Motor neuron (in vitro differentiated cells): ENCODE measurements at regions not wholly inside any gene's neighbourhood (a gene's known extent, or its start where the extent isn't known, plus 50 kb on each side); places are given as distances from the start of the nearest gene placed in this dataset.
"Not testable (repeated sequence)": the region's sequence is repeated elsewhere in the genome, so short reads cannot be mapped to it uniquely, and the experiment has no call there.

Experiments
- ATAC-seq, 8 experiments: fragments of 200-7000 bp; cut with Tn5 transposase; replicated peaks in 6 of 8; 2 replicates each; pipeline ENCODE4 v1.8.0; 2021; ENCODE audit warnings: mild to moderate bottlenecking in 8 of 8, moderate library complexity in 8 of 8
- H3K27ac ChIP-seq, 2 donors: fragments of 250-450 bp; sonication (Bioruptor Pico); 2 replicates each; pipeline ENCODE4 v1.9.0; 2021; ENCODE audit warnings: antibody characterized with exemption in 2 of 2, mild to moderate bottlenecking in 2 of 2, moderate library complexity in 1 of 2
- H3K4me1 ChIP-seq, 2 donors: fragments of 250-450 bp; sonication (Bioruptor Pico); replicated peaks in 1 of 2; 2 replicates each; pipeline ENCODE4 v1.6.1; 2021; ENCODE audit warnings: antibody characterized with exemption in 2 of 2, mild to moderate bottlenecking in 2 of 2, moderate library complexity in 1 of 2
- H3K4me3 ChIP-seq, 5 donors: fragments of 250-450 bp; sonication (Bioruptor Pico); 2 replicates each; pipeline ENCODE4 v1.9.0; 2021; ENCODE audit warnings: antibody characterized with exemption in 5 of 5, mild to moderate bottlenecking in 5 of 5, moderate library complexity in 4 of 5
- WGBS, 10 experiments: fragments of 450-650 bp; shearing (Covaris generic); methylation state at CpG; one replicate each; pipeline ENCODE4 v1.0.0; 2022; 5-methylcytosine and 5-hydroxymethylcytosine counted together
- in situ Hi-C, 9 experiments: fragments of 400-800 bp; cut with MboI; loops; one replicate each; pipeline ENCODE4 v1.15.0; 2021; ENCODE audit warnings: low sequenced_read_pairs in 9 of 9, low pct_unique_long_range_greater_than_20kb in 2 of 9; ENCODE audit not compliant: unreplicated experiment in 9 of 9

DNA sequence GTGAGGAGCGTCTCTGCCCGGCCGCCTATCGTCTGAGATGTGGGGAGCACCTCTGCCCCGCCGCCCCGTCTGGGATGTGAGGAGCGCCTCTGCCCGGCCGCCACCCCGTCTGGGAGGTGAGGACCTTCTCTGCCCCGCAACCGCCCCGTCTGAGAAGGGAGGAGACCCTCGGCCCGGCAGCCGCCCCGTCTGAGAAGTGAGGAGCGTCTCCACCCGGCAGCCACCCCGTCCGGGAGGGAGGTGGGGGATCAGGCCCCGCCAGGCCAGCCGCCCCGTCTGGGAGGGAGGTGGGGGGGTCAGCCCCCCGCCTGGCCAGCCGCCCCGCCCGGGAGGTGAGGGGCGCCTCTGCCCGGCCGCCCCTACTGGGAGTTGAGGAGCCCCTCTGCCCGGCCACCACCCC, 507.8 kb downstream of the TUBA3C start:
- H3K4me3 ChIP-seq, in situ Hi-C loops, H3K27ac ChIP-seq, ATAC-seq, H3K4me1 ChIP-seq: not testable (repeated sequence)
- no CpG with 5 or more reads among the region's 33 CpGs for WGBS, 10 experiments

DNA sequence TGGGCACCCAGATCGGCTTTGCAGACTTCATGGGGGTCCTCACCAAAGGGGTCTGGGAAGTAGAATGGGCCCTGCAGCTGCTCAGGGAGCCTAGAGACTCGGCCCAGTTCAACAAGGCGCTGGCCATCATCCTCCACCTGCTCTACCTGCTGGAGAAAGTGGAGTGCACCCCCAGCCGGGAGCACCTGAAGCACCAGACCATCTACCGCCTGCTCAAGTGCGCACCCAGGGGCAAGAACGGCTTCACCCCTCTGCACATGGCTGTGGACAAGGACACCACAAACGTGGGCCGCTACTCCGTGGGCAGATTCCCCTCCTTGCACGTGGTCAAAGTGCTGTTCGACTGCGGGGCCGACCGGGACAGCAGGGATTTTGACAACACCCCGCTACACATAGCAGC, 515.0 kb downstream of the TUBA3C start:
- H3K4me1 ChIP-seq, in situ Hi-C loops, H3K4me3 ChIP-seq, ATAC-seq, H3K27ac ChIP-seq: not testable (repeated sequence)
- no CpG with 5 or more reads among the region's 16 CpGs for WGBS, 10 experiments

DNA sequence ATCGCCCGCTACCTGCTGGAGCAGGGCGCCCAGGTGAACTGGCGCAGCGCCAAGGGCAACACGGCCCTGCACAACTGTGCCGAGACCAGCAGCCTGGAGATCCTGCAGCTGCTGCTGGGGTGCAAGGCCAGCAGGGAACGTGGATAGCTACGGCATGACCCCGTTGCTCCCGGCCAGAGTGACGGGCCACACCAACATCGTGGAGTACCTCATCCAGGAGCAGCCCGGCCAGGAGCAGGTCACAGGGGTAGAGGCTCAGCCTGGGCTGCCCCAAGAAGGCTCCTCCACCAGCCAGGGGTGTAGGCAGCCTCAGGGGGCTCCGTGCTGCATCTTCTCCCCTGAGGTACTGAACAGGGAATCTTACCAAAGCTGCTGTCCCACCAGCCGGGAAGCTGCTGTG, 515.9 kb downstream of the TUBA3C start:
- in situ Hi-C loops, H3K27ac ChIP-seq, H3K4me1 ChIP-seq, ATAC-seq, H3K4me3 ChIP-seq: not testable (repeated sequence)
- WGBS, 10 experiments, result 80% methylated on average over 1 of the region's 16 CpGs; no CpG with 5 or more reads in 9 of the 10 experiments

DNA sequence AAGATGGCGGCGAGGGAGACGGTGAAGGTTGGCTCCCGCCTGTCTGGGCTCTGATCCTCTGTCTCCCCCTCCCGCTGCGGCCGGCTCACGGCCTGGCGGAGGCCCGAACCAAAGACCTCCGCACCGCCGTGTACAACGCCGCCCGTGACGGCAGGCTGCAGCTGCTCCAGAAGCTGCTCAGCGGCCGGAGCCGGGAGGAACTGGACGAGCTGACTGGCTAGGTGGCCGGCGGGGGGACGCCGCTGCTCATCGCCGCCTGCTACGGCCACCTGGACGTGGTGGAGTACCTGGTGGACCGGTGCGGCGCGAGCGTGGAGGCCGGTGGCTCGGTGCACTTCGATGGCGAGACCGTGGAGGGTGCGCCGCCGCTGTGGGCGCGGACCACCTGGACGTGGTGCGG, 516.5 kb downstream of the TUBA3C start:
- H3K4me1 ChIP-seq, in situ Hi-C loops, H3K4me3 ChIP-seq, H3K27ac ChIP-seq, ATAC-seq: not testable (repeated sequence)
- WGBS, 10 experiments, result no CpG with 5 or more reads among the region's 46 CpGs

DNA sequence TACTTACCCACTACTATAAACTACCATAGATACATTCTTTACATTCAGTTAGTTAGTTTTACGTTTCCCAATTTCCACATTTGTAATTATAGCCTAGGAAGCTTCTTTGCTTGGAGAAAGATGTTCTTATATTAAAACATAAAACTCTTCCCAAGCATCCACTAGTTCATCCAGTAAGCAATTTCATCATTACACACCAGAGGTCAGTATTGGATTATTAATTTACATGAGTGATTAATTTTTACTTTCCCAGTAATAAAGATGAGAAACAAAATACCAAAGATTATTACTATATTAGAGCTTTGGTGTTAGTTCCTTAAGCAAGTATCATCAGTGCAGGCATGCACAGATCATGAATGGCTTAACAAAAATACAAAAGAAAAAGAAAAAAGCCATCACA, 518.4 kb downstream of the TUBA3C start:
- no CpG with 5 or more reads among the region's 1 CpG for WGBS, 10 experiments
- H3K4me3 ChIP-seq, H3K4me1 ChIP-seq, ATAC-seq, H3K27ac ChIP-seq, in situ Hi-C loops: not testable (repeated sequence)

DNA sequence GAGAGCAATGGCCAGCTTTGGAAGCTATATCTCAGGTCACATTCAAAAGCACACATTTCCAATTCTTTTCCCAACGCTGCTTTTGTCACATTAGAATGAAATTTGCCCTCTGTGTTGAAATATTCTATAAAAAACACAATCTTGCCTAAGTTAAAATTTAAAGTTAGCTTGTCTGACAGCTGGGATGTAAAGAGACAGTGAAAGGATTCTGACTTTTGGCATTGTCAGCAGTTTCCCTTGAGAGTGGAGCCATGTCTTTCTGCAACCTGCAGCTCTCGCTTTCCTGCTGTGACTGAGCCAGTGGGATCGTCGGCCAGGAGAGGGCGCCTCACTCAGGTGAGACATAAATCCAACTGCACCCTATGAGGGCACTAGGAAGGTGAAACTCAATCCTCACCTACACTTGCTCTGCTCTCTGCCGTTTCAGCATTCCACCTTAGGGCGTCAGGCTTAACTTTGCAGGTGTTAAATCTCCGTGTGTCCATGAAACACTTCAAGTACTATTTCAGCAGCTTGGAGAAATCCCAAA, 537.9 kb downstream of the TUBA3C start:
- H3K4me1 ChIP-seq, in situ Hi-C loops, H3K4me3 ChIP-seq, ATAC-seq, H3K27ac ChIP-seq: not testable (repeated sequence)
- WGBS, 10 experiments, result no CpG with 5 or more reads among the region's 8 CpGs

DNA sequence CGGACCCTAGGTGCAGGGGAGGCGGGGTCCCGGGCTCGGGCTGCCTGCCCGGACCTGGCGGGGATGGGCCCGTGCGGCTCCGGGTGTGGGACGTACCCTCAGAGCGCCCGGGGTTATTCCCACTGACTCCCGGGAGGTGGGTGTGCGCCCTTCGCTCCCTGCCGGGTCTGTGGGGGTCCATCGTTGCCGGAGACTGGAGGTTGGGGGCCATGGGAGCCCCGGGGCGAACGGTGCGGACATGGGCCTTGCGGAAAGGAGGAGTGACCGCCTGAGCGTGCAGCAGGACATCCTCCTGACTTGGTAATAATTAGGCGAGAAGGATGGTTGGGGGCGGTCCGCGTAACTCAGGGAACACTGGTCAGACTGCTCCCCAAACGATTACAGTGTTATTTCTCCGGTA, 552.7 kb downstream of the TUBA3C start:
- H3K4me3 ChIP-seq, H3K4me1 ChIP-seq, H3K27ac ChIP-seq, in situ Hi-C loops, ATAC-seq: not testable (repeated sequence)
- WGBS, 10 experiments, result no CpG with 5 or more reads among the region's 31 CpGs

DNA sequence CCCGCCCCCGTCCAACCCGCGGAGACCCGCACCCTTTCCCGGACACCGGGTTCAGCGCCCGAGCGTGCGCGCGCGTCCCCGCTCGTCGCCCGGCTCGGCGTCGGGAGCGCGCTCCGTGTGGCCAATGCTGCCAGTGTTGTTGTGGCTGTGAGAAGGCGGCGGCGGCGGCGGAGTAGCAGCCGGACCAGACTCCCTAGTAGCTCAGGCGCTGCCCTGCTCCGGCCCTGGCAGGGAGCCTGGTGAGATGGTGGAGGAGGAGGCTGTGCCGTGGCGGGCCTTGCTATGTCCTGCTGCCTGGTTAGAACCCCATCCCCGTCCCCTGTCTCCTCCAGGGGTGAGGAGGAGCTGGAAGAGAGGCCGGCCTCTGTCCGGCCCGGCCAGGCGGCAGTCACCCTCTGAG, 553.2 kb downstream of the TUBA3C start:
- H3K27ac ChIP-seq, result no peak overlapping the region
- in situ Hi-C loops, result no loop called here
- no peak overlapping the region for H3K4me3 ChIP-seq
- H3K4me1 ChIP-seq, result no peaks in the 10 kb centered on the region
- WGBS, 10 experiments, result 0% methylated on average over 1 of the region's 39 CpGs; no CpG with 5 or more reads in 9 of the 10 experiments
- ATAC-seq, result no peak

DNA sequence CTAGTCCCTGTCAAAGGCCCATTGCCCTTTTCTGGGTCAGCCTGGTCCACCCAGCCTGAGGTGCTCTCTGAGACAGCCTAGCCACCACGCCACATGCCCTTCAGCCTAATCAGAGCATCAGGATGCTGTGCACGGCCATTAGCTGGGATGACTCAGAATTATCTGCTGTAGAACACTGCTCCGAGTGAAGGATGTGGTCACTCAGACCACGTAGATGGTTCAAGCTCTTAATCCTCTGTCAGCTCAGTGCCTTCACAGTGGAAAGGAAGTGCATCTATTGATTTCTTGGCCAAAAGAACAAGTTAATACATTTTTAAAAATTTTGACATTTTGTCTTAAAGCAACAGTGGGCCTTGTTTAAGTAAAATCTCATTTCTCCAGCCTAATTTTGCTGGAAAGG, 557.6 kb downstream of the TUBA3C start:
- H3K4me1 ChIP-seq, H3K4me3 ChIP-seq, in situ Hi-C loops, H3K27ac ChIP-seq, ATAC-seq: not testable (repeated sequence)
- no CpG with 5 or more reads among the region's 4 CpGs for WGBS, 10 experiments

DNA sequence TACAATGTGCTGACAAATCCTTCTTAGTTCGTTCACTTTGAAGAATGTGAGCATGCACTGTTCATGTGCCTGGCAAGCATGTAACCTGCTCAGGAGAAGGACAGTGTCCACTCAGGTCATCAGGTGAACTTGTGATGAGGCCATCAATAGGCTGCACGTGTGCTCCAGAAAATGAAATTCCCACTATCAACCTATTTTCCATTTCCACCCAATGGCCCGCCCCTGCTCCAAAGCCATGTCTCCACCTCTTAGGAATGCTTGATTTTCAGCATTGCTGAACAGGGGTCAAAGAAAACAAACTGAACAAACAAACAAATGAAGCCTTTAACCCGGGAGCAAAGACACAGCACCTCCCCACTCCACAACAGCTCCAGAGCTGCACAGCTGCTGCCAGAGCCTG, 563.2 kb downstream of the TUBA3C start:
- H3K4me3 ChIP-seq, H3K4me1 ChIP-seq, ATAC-seq, H3K27ac ChIP-seq, in situ Hi-C loops: not testable (repeated sequence)
- WGBS, 10 experiments, result 0% methylated on average over 1 of the region's 4 CpGs; no CpG with 5 or more reads in 9 of the 10 experiments

DNA sequence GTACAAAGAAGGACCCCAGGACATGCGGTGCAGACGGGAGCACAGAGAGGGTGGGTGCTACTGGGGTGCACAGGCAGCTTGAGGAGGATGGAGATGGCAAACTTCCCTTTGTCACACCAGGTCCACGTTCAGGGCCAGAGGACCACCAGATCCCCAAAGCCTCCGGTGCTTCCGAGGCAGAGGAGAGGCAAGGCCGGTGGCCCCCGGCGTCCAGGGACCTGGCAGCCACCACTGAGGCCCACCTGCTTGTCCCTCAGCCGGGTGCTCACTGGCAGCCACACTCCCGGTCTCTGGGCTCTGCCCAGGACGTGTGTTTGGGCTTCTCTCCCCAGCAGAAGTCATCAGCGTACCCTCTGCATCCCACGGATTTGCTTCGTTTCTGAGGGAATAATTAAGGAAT, 571.1 kb downstream of the TUBA3C start:
- ATAC-seq, result not testable (repeated sequence)

DNA sequence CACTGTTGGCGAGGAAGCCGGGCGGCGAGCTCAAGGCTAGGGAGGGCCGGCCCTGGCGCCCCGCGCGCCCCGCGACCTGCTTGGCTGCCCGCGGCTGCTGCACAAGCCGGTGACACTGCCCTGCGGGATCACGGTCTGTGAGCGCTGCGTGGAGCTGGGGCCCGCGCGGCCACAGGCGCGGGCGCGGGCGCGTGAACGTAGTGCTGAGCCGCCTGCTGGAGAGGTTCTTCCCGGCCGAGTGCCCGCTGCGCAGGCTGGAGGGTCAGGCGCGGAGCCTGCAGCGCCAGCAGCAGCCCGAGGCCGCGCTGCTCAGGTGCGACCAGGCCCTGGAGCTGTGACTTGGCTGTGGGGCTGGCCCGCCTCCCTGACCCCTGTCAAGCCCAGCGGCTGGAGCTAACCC, 572.3 kb downstream of the TUBA3C start:
- ATAC-seq, H3K4me3 ChIP-seq, H3K27ac ChIP-seq, in situ Hi-C loops, H3K4me1 ChIP-seq: not testable (repeated sequence)
- WGBS, 10 experiments, result no CpG with 5 or more reads among the region's 42 CpGs

More for the DNA sequence above, 571.1 kb downstream of the TUBA3C start:
- in situ Hi-C loops, H3K4me3 ChIP-seq, H3K27ac ChIP-seq, H3K4me1 ChIP-seq: not testable (repeated sequence)
- no CpG with 5 or more reads among the region's 14 CpGs for WGBS, 10 experiments

DNA sequence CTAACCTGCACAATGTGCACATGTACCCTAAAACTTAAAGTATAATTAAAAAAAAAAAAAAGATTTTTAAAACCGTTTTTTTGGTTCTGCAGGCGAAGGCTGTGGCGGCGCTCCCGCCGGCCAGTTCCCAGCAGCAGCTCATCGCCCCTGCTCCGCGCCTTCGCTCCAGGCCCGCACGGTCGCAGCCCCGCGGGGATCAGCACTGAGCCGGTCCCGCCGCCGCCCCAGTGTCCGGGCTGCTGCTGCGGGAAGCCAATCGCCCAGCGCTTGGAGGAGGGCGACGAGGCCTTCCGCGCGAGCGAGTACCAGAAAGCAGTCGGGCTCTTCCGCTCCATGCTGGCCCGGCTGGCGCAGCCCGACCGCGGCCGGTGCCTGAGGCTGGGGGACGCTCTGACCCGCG, 572.8 kb downstream of the TUBA3C start:
- WGBS, 10 experiments, result no CpG with 5 or more reads among the region's 40 CpGs
- ATAC-seq, in situ Hi-C loops, H3K4me1 ChIP-seq, H3K27ac ChIP-seq, H3K4me3 ChIP-seq: not testable (repeated sequence)

DNA sequence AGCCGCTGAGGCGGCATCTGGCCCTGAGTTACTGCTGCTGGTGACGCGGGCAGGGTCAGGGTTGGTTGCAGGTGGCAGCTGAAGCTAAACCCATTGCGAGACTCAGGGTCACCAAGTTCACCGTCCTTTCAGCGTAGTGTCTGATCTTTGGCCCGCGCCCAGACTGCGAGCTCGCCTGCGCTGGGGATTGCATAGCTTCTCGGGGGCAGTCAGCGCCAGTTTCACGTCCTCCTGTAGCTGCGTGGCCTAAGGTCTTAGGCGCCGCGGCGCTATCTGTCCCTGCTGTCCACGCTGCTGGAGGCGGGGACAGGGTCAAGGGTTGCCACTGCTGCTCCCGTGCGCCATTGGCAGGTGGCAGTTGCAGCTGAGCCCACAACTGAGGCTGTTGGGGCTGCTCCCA, 581.3 kb downstream of the TUBA3C start:
- H3K27ac ChIP-seq, ATAC-seq, H3K4me1 ChIP-seq, H3K4me3 ChIP-seq, in situ Hi-C loops: not testable (repeated sequence)
- no CpG with 5 or more reads among the region's 24 CpGs for WGBS, 10 experiments
